GM19238 (cell line): ENCODE measurements at regions not wholly inside any gene's neighbourhood (a gene's known extent, or its start where the extent isn't known, plus 50 kb on each side); places are given as distances from the start of the nearest gene placed in this dataset.

Experiments used
- DNase-seq: peaks from one replicate; pipeline ENCODE4 v3.0.0; 2011; ENCODE audit warnings: low spot score; ENCODE audit not compliant: insufficient read length

DNA sequence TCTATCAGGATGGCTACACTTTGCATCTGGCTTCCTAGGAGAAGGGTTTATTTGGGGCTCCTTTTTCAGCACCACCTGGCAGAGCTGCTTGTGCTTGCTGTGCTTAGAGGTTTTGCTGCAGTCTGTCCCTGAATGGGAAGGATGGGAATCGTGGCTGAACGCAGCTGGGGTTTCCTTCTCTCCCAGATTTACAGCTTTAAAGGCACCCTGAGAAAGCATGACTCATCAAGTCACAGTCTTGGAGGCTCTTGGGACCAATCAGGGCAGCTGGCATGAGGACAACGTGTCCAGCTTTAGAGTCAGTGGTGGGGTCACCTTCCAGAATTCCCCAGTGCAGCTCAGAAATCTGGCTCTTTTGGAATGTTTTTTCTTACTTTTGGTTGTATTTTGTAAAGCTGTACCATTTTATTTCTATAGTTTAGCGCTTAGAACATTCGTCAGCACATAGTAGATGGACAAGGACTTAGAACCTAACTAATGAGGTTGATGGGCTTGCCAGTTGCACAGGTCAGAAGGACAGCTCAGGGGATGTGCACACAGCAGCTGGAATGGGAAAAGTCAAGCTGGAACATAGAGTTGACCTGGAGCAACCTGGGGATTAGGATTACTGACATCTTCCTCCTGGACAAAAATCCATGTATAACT, 222.6 kb downstream of the PRDM2 start:
- DNase-seq, result no peak

DNA sequence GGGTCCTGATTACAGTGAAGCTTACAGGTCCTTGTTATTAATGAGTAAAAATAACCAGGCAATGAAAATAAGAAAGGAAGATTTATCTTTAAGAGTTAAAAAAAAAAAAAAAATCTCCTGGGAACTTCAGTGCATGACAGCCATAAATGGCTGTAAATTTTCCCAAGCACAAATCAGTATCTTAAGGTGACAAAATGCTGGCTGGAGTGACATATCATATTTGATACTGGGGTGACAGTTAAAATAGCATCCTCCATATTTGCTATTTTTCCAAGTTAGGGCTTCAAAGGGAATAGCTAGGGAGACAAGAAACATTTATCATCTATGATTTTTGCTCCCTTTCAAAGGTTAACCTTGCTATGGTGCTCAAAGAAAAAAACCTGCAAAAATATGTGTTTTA, 226.6 kb downstream of the PRDM2 start:
- DNase-seq, result no peak

DNA sequence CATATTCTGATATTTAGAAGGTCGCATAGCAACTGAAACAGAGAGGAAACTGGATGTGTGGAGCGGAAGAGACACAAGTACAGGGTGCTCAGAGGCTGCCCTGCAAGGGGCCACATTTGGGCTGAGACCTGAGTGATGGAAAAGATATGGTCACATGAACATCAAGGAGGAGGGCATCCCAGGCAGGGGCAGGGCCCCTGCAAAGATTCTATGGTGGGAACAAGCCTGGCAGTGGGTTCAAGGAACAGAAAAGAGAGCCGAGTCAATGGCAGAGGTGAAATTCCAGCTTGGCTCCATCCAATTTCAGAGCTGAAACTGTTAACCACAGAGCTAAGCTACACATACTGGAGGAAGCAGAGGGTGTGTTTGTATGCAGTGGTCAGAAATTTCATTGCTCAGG, 227.7 kb downstream of the PRDM2 start:
- DNase-seq, result no peak

DNA sequence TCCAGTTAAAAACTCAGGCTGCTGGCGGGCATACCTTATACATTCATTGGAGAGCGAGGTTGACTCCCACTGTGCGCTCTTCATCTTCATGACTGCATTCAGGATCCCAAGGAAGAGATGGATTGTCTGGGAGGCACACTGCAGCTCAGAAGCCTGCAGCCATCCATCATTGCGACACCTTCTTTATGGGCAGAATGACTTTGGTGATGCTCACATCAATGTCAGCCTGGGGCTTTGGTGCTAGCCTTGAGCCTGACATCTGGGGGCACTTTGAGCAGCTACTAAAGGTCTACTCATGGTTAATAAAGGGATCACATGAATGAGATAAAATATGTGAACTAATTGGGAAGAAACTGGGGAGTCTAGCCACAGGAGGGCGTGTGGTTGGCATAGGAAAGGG, 229.3 kb downstream of the PRDM2 start:
- DNase-seq, result no peak

DNA sequence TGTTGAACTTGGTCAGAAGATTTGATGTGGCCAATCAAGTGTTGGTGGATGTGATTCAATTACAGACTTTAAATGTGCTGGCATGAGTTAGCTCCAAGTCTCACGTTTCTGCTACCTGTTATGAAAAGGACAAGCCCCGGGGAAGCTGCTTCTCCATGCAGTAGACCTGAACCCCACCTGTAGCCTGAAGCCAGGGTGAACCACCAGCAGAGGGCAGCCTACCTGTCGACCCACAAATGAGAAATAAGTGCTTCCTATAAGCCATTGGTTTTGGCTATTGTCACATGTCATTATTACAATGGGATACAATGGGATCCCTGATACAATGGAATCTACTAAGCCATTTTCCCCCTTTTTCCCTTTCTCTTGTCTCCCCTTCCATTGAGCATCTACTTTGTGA, 230.2 kb downstream of the PRDM2 start:
- DNase-seq, result peak; percentile 16

DNA sequence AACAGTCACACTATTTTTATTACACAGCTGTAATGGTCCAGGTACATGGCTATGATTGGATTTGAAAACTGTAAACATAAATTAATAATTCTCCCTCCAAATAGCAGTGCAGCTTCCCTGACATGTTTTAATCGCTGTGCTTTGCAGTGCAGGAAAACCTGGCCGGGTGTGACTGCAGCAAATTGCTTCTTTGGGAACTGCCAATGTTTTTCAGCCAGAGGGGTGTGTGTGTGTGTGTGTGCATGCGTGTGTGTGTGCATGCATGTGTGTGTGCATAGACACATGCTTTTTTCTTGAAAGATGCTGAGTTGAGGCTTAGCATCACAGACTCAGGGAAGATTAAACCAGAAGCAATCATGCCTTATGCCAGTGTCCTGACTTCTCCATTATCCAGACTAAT, 231.2 kb downstream of the PRDM2 start:
- DNase-seq, result no peak

DNA sequence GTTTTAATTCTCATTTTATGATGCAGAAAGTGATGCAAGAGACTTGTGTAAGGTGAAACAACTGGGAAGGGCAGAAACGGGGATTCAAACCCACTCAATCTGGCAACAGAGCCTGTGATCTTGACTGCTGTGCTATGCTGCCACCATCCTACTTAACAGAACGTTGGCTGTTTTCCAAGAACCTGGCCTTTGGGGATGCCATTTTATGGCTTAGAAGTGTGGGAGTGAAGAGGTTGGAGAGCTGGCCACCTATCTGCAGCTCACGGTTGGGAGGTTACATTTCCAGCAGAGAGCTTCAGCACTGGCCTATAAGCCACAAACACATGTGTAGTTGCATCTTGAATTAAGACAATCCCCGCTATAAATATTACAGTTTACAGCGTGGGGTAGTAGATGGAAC, 235.3 kb downstream of the PRDM2 start:
- no peak for DNase-seq

DNA sequence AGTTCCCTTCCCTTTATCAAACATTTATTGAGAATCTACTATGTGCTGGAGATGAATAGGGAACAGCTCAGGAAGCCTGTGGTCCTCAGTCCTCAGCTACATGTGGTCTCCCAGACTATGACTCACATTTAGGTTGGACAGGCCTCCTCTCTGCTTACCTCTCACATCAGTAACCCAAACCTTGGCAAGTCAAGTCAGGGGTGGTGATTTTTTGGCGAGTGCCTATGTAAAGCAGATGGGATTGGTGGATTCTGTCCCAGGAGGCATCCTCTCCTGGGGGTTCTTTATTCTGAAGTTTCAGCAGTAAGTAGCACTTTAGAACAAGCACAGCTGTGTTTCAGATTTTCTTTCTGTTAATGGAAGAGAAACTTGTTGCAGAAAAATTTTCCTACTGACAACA, 241.3 kb downstream of the PRDM2 start:
- no peak for DNase-seq

DNA sequence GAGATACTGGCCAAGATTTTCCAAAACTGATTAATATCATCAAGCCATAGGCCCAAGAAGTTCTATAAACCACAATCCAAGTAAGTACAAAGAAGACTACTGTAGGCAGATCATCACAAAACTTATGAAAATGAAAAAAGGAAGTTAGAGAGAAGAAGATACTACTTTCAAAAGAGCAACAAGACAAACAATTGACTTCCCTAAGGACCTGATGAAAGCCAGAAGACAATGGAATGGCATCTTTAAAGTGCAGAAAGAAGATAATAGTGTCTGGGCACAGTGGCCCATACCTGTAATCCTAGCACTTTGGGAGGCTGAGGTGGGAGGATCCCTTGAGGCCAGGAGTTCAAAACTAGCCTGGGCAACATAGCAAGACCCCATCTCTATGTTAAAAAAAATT, 243.1 kb downstream of the PRDM2 start:
- DNase-seq, result no peak

DNA sequence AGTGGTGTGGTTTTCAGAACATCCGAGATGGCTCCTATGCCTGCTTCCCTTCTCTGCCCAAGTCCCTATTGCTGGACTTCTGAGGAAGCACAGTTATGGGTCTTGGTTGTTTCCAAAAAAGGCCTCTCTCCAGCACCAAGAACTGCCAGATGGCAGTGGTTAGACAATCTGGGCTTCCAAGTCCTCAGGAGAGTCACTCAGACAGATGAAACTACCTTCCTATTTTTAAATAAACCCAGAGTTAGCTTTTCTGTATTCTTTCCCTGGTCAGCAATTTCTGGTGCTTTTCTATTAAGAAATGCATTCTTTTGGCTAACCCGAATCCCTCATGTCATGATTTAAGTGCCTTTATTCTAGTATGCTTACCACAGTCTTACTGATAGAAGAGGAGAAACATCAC, 245.9 kb downstream of the PRDM2 start:
- DNase-seq, result no peak

DNA sequence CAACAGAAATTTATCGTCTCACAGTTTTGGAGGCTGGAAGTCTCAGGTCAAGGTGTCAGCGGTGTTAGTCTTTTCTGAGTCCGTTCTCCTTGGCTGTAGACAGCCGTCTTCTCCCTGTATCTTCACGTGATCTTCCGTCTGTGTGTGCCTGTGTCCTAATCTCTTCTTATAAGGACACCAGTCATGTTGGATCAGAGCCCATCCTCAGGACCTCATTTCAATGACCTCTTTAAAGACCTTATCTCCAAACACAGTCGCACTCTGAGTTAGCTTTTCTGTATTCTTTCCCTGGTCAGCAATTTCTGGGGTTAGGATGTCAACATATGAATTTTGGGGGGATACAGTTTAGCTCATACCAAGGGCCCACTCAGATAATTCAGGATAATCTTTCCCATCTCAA, 247.7 kb downstream of the PRDM2 start:
- DNase-seq, result no peak

DNA sequence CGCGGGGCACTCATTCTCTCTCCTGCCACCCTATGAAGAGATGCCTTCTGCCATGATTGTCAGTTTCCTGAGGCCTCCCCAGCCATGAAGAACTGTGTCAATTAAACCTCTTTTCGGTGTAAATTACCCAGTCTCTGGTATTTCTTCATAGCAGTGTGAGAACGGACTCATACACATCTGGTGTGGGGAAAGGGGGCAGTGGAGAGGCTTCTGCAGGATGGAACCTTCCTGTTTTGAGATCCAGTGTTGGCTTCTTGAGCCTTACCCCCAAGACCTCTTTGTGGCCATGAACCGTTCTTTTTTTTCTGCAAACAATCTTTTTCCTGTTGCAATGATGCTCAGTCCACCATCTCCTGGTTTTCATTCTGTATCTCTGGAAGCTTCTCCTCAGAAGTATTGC, 248.4 kb downstream of the PRDM2 start:
- no peak for DNase-seq

DNA sequence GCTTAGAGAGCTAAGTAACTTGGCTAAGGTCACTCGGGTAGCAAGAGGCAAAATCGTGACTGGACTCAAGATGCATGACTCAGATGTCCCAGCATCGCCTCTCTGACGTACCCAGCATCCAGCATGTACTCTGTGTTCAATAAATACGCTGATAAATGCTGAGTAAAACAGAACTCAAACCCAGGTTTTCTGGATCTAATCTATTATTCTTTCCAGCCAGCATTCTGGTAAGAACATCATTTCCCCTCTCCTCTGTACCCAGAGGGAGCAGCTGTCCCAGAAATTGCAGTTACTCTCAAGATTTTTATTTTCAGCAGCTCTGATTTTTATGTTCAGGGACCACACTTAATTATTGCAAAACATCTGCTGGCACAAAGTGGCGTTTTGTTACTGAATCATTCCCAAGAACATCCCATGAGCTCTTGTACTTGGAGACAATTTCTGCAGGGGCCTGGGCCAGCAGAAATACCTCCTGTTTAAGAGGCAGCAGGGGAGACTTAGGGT, 249.0 kb downstream of the PRDM2 start:
- DNase-seq, result no peak

DNA sequence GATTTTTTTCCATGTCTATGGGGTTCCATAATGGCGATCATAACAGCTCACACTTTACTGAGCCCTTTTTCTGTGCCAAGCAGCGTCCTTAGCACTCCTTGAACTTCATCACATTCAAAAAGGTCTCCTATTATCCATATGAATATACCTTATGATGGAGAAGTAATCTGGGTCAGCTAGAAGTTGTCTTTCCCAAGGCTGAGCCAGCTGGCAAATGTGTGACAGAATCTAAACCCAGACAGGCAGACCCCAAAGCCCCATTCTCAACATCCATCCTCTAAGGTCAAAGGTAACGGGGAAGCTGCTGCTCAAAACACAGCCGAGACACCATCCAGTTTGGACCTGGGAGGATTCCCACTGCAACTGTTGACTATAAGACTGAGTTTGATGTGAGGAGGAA, 249.6 kb downstream of the PRDM2 start:
- DNase-seq, result no peak

DNA sequence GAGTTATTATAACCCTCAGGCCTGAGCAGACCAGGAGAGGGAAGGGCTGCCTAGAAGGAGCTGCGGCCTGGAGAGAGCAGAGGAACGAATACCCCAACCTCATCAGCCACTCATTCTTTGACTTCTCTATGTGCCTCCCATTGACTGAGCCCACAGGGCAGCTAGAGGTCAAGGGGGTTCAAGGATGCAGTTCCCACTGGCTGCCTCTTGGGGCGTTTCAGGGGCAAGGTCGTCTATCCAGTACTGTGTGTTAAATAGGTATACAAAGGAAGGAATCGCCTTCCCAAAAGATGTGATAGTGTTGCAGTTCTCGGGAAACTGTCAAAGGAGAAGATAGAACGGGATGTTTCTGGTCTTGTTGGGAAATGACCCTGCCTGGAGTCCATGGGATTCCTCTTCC, 250.6 kb downstream of the PRDM2 start:
- DNase-seq, result no peak

DNA sequence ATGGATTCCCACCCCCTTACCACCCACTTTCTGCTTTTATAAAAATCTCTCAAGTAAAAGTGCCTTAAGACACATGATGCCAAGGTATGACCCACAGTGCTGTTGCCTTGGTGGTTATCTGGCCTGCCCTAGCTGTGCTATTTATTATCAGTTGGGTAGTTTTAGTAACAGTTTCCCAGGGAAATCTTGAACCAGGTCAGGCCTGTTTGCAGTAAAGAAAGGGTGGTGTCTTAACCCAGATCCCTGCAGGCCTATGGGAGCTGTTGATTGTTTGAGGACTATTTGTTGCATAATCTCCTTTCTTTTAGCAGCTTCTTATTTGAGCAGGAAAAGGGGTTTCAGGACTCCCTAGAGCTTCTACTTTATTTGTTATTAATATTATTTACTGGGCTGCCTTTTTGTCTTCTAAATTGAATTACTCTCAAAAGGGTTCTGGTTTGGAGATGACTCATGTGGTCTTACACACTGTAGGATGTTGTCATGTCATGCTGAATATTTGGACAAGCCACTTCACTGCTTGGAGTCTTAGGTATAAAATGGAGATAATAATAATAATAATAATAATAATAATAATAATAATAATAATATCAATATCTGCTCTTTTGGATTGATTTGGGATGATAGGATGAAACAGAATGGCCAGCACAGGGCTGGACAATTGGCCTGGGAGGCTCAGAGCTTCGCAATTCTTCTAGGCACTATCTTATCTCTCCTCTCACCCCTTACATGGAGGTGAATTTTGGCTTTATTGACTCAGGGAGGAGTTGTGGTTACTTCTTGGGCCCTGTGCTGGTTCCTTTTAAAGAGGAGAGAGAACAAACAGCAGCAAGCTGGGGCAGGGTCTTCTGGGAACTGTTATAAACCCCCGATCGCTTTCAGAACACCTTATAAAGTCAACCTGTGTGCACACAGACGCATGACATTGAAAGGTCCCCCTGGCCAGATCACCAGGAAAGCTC, 252.1 kb downstream of the PRDM2 start:
- no peak for DNase-seq

DNA sequence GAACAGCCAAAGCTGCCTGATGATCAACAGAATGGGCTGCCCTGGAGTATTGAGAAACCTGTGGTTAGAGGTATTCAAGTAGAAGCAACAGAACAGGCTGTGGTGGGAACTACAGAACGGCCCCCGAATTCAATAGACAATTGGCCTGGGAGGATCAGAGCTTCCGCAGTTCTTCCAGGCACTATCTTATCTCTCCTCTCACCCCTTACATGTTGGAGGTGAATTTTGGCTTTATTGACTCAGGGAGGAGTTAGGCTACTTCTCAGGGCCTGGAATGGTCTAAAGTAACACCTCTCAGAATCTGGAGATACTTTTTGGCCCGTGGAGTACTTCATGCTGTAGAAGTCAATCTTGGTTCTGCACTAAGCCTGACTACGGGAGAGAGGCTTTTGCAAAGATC, 253.0 kb downstream of the PRDM2 start:
- DNase-seq, result no peak

DNA sequence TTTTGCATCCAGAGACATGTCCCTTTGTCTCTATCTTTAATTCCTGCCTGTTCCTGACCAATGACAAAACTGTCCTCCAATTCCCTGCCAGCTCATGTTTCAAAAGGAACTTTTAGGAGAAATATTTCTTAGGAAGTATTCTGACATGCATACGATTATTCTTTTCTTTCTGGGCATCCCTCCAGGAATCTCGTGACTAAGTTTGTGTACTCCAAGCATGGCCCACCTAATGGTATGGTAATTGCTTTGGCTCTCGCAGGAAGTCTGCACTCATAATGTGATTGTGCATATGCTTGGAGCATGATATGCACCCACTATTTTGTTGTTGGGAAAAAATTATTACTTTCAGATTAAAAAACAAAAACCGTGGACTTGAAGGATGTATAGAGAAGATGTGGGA, 256.4 kb downstream of the PRDM2 start:
- no peak for DNase-seq

DNA sequence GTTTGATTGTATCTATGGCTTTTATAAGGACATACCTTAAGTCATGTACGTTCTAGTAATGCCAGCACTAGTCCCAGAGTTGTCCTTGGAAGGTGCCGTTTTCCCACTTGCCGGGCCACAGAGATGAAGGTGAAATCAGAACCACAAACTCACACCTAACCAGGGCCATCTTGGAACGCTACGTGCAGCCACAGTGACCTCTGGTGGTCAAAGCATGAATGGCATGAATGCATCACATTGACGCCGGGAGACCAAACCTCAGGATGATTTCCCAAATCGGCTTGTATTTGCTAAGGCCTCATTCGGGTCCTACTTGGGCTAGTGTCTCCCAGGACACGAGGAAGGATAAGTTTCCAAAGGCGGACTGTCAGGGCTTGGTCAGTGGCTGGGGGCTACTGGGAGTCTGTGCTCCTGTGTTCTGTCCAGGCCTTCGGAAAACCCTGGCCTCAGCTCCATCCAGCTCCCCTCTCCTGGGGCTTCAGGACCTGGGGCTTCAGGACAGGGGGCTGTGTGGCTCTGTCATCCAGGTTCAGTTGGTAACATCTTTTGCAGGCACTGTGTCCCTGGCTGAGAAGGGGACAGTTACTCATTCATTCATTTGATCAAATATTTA, 260.5 kb downstream of the PRDM2 start:
- DNase-seq, result peak; percentile 41

DNA sequence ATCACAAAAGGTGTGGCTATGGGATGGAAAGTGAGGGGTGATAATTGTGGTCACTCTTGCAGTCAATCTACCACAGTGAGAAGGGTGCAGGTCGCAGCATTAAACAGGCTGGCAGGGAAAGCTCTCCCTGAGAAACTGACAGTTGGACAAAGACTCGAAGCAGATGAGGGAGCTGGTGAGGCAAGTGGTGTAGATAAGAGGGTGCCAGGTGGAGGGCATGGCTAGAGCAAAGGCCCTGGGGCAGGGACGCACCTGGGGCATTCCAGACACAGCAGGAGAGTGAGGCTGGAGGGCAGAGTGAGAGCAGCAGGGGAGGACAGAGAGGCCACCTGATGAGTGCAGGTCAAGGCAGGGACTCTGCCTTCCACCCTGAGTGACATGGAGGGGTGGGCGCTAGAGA, 264.8 kb downstream of the PRDM2 start:
- no peak for DNase-seq

DNA sequence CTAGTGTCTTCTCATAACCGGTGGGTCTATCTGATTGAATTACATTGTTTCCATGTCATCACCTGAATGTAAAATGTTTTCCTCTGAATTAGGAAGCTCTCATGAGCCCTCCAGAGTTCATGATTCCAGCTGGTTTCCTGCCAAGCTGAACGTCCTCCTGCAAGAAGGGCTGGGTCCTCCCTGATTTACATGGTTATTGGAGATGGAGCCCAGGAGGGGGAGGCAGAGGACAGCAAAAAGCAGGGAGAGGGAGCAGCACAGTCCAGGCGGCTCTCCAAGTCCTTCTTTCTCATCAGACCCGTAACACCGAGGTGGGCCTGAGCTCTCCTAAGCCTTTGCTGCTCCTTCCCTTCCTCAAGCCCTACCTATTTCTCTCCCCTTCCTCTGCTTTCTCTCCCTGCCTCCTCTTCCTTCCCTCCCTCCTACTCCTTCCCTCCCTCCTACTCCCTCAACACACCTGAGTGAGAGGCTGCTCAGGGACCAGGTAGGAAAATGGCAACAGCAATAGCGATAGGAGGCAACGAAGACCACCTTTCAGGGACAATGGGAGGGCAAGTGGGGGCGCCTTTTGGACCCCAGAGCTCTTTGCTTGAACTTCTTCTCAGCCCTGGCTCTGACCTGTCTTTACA, 265.9 kb downstream of the PRDM2 start:
- DNase-seq, result peak; percentile 7

DNA sequence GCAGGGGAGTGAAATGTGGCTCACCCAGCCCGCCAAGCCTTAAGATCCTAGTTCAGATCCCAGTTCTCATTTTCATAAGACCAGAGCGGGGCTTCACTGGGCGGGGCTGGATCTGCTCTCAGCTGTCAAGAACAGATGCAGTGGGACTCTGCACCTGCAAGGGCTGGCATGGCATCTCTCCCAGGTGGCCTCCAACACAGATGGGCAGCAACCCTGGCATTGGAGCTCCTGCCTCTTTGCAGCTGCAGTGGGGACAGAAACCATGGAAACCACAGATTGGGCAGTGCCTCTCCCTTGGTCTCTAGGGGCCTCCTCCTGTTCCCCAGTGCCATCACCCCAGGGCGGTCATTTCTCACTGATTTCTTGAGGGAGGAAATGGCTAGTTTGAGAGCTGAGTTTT, 267.7 kb downstream of the PRDM2 start:
- DNase-seq, result no peak
